HepG2 (cell line): ENCODE measurements at regions not wholly inside any gene's neighbourhood (a gene's known extent, or its start where the extent isn't known, plus 50 kb on each side); places are given as distances from the start of the nearest gene placed in this dataset.

Experiments
- CC2D1A ChIP-seq: sonication (generic); formaldehyde crosslinking; IDR thresholded peaks from 2 replicates; pipeline ENCODE4 v1.8.1; 2023; ENCODE audit warnings: mild to moderate bottlenecking, missing genetic modification reagents
- ERF ChIP-seq: IDR thresholded peaks from 2 replicates; pipeline ENCODE4 v1.6.1; 2018; ENCODE audit warnings: missing biosample characterization, missing genetic modification reagents
- FOXA1 ChIP-seq, 2 experiments: fragments of 450-650 bp in 1 of 2; sonication (generic) in 1 of 2; formaldehyde crosslinking in 1 of 2; IDR thresholded peaks; 2 replicates each; pipeline versions ENCODE4 v1.4.0 to v1.6.1; 2016 to 2020; ENCODE audit warnings: missing genetic modification reagents in 1 of 2
- FOXA3 ChIP-seq: IDR thresholded peaks from 2 replicates; pipeline ENCODE4 v1.6.1; 2016; ENCODE audit warnings: missing genetic modification reagents, missing compliant biosample characterization
- FOXK1 ChIP-seq: sonication (generic); formaldehyde crosslinking; IDR thresholded peaks from 2 replicates; pipeline ENCODE4 v1.4.0; 2020; ENCODE audit warnings: low read depth, missing genetic modification reagents, borderline replicate concordance
- ISL2 ChIP-seq: sonication (generic); formaldehyde crosslinking; IDR thresholded peaks from 2 replicates; pipeline ENCODE4 v1.5.0; 2020; ENCODE audit warnings: missing genetic modification reagents
- KAT7 ChIP-seq: IDR thresholded peaks from 2 replicates; pipeline ENCODE4 v1.6.1; 2018; ENCODE audit warnings: borderline replicate concordance, missing compliant biosample characterization
- MLX ChIP-seq: IDR thresholded peaks from 2 replicates; pipeline ENCODE4 v1.6.1; 2016
- MYPOP ChIP-seq: sonication (generic); formaldehyde crosslinking; IDR thresholded peaks from 2 replicates; pipeline ENCODE4 v1.8.1; 2023; ENCODE audit warnings: mild to moderate bottlenecking, moderate library complexity, missing genetic modification reagents
- NFKB2 ChIP-seq: sonication (generic); formaldehyde crosslinking; IDR thresholded peaks from 2 replicates; pipeline ENCODE4 v1.4.0; 2020; ENCODE audit warnings: missing genetic modification reagents, borderline replicate concordance
- POGZ ChIP-seq: sonication (generic); formaldehyde crosslinking; IDR thresholded peaks from 2 replicates; pipeline ENCODE4 v1.4.0; 2020; ENCODE audit warnings: mild to moderate bottlenecking, missing genetic modification reagents
- RFX5 ChIP-seq: IDR thresholded peaks from 2 replicates; pipeline ENCODE4 v1.6.1; 2011; ENCODE audit warnings: low read depth, low read length, improper control_type of control experiment
- TFDP1 ChIP-seq: IDR thresholded peaks from 2 replicates; pipeline ENCODE4 v1.6.1; 2016; ENCODE audit warnings: missing compliant biosample characterization, missing genetic modification reagents, borderline replicate concordance
- ZBTB26 ChIP-seq: IDR thresholded peaks from 2 replicates; pipeline ENCODE4 v1.6.1; 2016; ENCODE audit warnings: missing compliant biosample characterization, missing genetic modification reagents, borderline replicate concordance
- ZBTB3 ChIP-seq: sonication (generic); formaldehyde crosslinking; IDR thresholded peaks from 2 replicates; pipeline ENCODE4 v1.4.0; 2020; ENCODE audit warnings: low read depth, mild to moderate bottlenecking, moderate library complexity, missing genetic modification reagents, borderline replicate concordance
- ZGPAT ChIP-seq: IDR thresholded peaks from 2 replicates; pipeline ENCODE4 v1.6.1; 2016; ENCODE audit warnings: mild to moderate bottlenecking
- ZNF224 ChIP-seq: sonication (generic); formaldehyde crosslinking; IDR thresholded peaks from 2 replicates; pipeline ENCODE4 v1.5.0; 2020; ENCODE audit warnings: mild to moderate bottlenecking, missing genetic modification reagents
- ZNF644 ChIP-seq: IDR thresholded peaks from 2 replicates; pipeline ENCODE4 v1.6.1; 2016; ENCODE audit warnings: low read depth
- ZNF687 ChIP-seq: sonication (generic); formaldehyde crosslinking; IDR thresholded peaks from 2 replicates; pipeline ENCODE4 v1.5.1; 2020; ENCODE audit warnings: mild to moderate bottlenecking, missing genetic modification reagents, moderate library complexity
- ZNF775 ChIP-seq: sonication (generic); formaldehyde crosslinking; IDR thresholded peaks from 2 replicates; pipeline ENCODE4 v1.4.0; 2020; ENCODE audit warnings: missing genetic modification reagents, mild to moderate bottlenecking, moderate library complexity, borderline replicate concordance

GRCh38 chr1:67578397-67579020, 106.5 kb upstream of the GADD45A start (continued):
- TF ChIP-seq MLX (CRISPR knock-in tag) (peak; percentile 50; the same call in 1 of the 2 replicates), ZNF644 (CRISPR knock-in tag) (0 out of 2 replicates have a peak, but pooled peaks have one; percentile 48), FOXA3 (peak; percentile 86), FOXA1 (IDR thresholded peaks at IDR 0.05) (peak; percentile 30; the same call in 1 of the 2 replicates), FOXA1 (CRISPR knock-in tag; IDR thresholded peaks at IDR 0.05) (peak; percentile 89), KAT7 (0 out of 2 replicates have a peak, but pooled peaks have one; percentile 66), MYPOP (no peak), POGZ (CRISPR knock-in tag) (no peak), ZBTB26 (CRISPR knock-in tag) (peak; percentile 43; the same call in 1 of the 2 replicates), ZGPAT (CRISPR knock-in tag) (0 out of 2 replicates have a peak, but pooled peaks have one; percentile 37), ZNF224 (CRISPR knock-in tag) (no peak), NFKB2 (CRISPR knock-in tag) (no peak), TFDP1 (no peak), CC2D1A (CRISPR knock-in tag) (no peak), ZNF687 (no peak), ERF (CRISPR knock-in tag) (peak; percentile 60; the same call in 1 of the 2 replicates), ZNF775 (CRISPR knock-in tag) (no peak), RFX5 (no peak), FOXK1 (CRISPR knock-in tag) (peak; percentile 59; the same call in 1 of the 2 replicates), ISL2 (peak; percentile 65), ZBTB3 (CRISPR knock-in tag) (no peak)
